Superior temporal gyrus (tissue), 1 donor: ENCODE measurements at regions not wholly inside any gene's neighbourhood (a gene's known extent, or its start where the extent isn't known, plus 50 kb on each side); places are given as distances from the start of the nearest gene placed in this dataset.

Experiments used
- DNase-seq: peaks from one replicate; pipeline ENCODE4 v3.0.0-alpha.2; 2016; ENCODE audit errors: extremely low spot score

DNA sequence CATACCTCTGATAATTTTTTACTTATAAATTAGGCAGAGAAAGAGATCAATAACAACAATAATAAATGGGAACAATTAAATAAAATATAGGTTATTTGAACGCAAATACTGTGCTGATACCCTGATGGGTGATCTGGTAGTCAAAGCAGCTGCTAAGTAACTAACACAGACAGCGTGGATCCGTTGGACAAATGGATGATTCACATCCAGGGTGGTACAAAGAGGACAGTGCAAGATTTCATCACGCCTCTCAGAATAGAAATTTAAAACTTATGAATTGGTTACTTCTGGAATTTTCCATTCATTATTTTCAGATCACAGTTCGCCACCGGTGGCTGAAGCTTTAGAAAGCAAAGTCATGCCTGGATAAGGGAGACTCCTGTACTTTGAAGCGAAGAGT lies 1066.0 kb upstream of the ADGRL3 start:
- DNase-seq: no peak

DNA sequence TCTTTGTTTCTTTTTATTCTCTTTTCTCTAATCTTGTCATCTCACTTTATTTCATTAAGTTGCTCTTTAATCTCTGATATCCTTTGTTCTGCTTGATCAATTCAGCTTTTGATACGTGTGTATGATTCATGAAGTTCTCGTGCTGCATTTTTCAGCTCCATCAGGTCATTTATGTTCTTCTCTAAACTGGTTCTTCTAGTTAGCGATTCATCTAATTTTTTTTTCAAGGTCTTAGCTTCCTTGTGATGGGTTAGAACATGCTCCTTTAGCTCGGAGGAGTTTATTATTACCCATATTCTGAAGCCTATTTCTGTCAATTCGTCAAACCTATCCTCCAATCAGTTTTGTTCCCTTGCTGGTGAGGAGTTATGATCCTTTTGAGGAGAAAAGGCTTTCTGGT lies 1045.0 kb upstream of the ADGRL3 start:
- no peak for DNase-seq

GRCh38 chr4:60173103-60173502 lies 1027.0 kb upstream of the ADGRL3 start:
- no peak for DNase-seq

- no peak for DNase-seq
Observed at GRCh38 chr4:60173718-60174117, 1026.4 kb upstream of the ADGRL3 start.

DNA sequence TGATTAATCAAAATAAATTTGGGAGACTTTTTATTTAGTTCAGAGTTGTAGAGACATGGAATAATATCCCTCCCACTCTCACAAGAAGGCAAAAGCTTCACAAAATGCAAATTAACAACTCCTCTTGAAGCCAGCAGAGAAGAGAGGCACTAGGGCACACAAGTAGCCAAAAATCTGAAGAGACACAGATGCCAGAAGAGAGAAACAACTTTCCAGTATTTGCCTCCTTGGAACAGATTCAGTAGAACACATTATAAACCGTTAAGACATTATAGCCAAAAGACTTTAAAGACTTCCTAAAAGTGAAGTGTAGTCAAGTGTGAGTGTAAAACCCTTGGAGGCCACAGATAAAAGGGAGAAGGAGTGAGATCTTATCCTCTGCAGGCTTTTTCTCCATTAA lies 1024.9 kb upstream of the ADGRL3 start:
- no peak for DNase-seq

GRCh38 chr4:60187428-60187827 lies 1012.7 kb upstream of the ADGRL3 start:
- no peak for DNase-seq

- DNase-seq: no peak
Observed at GRCh38 chr4:60189286-60189685, 1010.8 kb upstream of the ADGRL3 start.

DNA sequence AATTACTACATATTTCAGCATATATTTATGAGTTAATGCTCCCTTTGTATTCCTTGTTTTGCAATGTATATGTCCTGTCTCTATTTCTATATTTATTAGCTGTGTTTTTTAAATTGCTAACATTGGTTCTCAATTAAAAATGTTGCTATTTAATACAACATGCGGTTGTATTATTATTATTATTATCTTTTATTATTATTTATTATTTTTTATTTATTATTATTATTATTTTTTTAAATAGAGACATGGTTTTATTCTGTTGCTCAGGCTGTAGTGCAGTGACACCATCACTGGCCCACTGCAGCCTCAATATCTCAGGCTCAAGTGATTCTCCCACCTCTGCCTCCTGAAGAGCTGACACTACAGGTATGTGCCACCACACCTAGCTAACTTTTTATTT lies 1005.9 kb upstream of the ADGRL3 start:
- no peak for DNase-seq

- no peak for DNase-seq
Observed at GRCh38 chr4:60195256-60195655, 1004.9 kb upstream of the ADGRL3 start.

DNA sequence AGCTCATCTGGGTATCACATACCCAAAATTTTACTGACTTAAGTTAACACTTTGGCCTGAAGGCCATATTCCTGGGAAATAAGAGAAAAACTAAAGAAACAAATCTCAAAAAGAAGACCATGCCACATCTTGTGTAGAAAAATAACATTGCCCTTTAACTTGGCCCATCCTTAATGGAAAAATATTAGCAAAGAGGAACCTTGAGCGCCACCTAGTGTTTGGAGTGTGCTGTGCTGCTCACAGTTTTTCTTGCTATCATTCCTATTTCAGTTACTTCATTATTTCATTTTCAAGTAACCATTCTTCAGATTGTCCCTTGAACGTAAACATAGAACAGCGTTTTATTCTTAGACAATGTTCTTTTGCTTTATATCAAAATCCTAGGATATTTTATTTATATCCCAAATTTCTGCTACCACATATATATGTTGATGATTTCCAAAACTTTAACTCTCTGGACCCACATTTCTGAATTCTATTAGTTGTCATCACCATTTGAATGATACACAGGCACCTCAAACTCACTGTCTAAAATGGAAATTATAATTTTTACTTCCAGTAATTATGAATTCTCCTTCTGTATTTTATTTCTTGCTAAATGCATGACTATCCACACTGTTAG lies 999.0 kb upstream of the ADGRL3 start:
- peak; percentile 88 for DNase-seq

- no peak for DNase-seq
Observed at GRCh38 chr4:60209588-60209987, 990.5 kb upstream of the ADGRL3 start.

DNA sequence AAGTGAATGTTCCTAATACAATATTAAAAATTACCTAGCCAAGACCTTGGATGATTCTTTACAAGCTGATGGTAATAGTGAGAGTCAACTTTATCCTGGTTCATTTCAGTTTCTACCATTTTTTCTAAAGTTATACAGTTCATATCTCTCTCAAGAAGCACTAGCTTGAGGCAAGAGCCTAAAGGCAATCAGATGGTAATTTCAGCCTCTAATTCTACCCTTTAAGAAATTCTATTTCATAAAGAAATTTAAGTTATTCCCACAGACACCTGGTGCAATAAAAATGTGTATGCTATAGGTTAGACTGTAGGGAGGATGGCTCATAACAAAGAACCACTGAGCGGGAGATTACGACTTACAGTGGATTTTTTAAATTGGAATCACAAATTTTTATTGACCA lies 984.2 kb upstream of the ADGRL3 start:
- no peak for DNase-seq

GRCh38 chr4:60216752-60217151 lies 983.4 kb upstream of the ADGRL3 start:
- DNase-seq: no peak

DNA sequence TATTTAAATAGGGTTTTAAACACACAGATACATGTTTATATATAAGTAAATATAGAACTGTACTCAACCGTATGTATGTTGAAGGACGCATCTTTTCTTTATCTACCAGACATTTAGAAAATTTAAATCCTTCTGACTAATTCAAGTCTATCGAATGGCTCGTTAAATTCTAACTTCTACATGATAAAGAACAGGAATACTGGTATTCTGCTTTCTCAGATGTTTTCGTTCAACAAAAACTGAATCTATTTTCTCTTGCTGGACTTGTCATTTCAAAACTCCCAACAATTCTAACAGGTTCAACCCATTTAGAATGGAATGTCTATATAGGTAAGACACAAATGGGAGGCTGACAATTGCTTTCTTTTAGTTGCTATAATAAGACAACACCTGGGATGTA lies 978.3 kb upstream of the ADGRL3 start:
- DNase-seq: no peak

DNA sequence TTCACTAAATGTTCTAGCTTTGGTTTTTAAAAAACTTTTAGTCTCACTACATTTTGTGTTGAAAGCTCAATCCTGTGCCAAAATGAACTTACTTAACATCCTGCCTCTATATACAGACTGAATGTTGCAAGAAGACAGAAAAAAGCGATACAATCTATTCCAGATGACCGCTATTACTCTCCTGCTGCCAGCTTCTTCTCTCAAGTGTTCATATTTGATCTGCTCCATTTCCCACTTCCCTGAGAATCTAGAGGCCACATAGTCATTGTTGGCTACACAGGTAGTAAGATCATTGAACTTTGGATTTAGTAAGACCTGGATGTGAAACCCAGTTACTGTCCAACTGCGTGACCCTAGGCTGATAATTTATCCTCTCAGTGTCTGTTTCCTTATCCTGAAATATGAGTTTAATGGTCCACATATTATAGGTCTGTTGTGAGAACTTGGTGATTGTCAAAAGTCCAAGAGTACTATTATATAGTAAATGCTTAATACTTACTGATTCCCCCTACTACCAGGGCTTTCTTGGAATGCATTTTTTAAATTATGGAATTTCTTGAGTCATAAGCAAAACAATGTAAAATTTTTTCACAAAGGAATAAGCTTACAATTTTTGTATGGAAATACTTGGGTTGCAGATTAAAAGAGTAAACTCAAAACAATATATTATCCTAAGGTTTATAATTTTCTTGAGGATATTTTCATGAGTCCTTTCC lies 976.8 kb upstream of the ADGRL3 start:
- DNase-seq: peak; percentile 50

- peak; percentile 68 for DNase-seq
Observed at GRCh38 chr4:60241866-60242265, 958.3 kb upstream of the ADGRL3 start.

- no peak for DNase-seq
Observed at GRCh38 chr4:60249784-60250183, 950.3 kb upstream of the ADGRL3 start.

DNA sequence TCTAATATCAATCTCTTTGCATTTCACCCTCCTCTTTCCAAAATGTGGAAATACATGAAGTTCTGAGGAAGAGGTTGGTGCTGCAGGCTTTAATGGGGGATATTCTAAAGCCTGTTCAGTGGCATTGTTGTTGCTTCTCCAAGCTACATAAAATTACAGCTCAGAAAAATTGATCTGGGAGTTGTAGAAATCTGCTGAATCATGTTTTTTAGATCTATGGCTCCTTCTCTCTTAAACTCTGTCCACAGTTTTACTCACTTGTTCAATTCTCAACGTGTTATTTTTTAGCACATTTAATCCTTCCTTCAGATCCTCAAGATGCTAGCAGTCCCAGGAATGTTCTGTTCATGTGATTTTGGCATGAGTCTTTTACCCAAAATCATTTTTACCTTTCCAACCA lies 949.5 kb upstream of the ADGRL3 start:
- no peak for DNase-seq

DNA sequence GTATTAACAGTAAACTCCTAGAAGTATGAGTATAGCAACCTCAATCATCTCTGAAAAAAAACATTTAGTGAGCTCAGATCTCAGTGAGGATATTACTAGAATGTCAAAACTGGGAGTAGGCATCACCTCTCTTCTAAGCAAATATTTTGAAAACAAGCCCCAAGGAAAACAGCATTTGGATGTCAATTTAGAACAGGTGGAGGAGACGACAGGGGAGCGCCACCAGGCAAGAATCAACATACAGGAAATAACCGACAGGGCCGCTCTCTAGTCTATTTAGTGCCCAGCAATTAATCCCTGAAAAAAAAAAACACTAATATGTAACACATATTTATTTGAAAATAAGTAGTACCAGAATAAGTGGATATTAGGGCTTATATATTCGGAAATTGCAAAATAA lies 940.3 kb upstream of the ADGRL3 start:
- DNase-seq: no peak

- peak; percentile 50 for DNase-seq
Observed at GRCh38 chr4:60266505-60266904, 933.6 kb upstream of the ADGRL3 start.

DNA sequence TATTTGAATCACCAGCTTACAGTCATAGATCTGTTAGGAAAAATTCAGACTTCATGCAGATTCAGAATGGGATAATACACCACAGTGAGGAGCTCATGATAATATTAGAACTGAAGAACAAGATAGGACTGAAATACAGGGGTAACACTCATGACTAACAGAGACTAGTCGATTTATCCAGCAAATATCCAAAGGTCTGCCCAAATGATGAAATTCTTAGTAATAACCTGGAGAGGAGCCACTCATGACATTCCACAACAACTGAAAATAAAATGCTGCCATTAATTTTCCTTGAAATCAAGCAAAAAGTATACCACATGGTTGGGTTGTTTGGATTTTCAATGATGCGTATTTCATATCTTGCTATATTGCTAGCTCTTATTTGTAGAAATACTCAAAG lies 903.7 kb upstream of the ADGRL3 start:
- DNase-seq: no peak

- DNase-seq: no peak
Observed at GRCh38 chr4:60313611-60314178, 886.4 kb upstream of the ADGRL3 start.

DNA sequence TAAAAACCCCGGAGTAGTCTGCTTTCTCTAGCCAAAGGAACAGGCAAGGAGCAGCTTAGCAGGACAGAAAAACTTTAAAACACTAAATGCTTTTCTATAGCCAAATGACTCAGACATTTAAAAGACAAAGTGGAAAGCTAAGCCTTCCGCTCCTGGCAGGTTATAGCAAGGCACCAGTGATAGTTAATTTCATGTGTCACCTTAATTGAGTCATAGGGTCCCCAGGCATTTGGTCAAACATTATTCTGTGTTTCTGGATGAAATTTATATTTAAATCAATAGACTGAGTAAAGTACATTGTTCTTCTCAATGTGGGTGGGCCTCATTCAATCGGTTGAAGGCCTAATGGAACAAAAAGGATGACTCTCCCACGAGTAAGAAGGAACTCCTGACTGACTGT lies 885.7 kb upstream of the ADGRL3 start:
- DNase-seq: no peak
